H1 (cell line): ENCODE measurements at regions not wholly inside any gene's neighbourhood (a gene's known extent, or its start where the extent isn't known, plus 50 kb on each side); places are given as distances from the start of the nearest gene placed in this dataset.

Source experiments
- FOSL1 ChIP-seq: IDR thresholded peaks from 2 replicates; pipeline ENCODE4 v1.6.1; 2011; ENCODE audit warnings: mild to moderate bottlenecking, low read depth, low read length, moderate library complexity; ENCODE audit not compliant: insufficient read depth
- GTF2F1 ChIP-seq: IDR thresholded peaks from 2 replicates; pipeline ENCODE4 v1.6.1; 2012; ENCODE audit warnings: low read depth, low read length, improper control_type of control experiment, borderline replicate concordance
- KDM5A ChIP-seq: fragments of 200-600 bp; IDR thresholded peaks from 2 replicates; pipeline ENCODE4 v1.7.1; 2012; ENCODE audit warnings: mild to moderate bottlenecking, low read length, inconsistent platforms, mixed read lengths
- ZNF274 ChIP-seq: IDR thresholded peaks from 2 replicates; pipeline ENCODE4 v1.7.0; 2012; ENCODE audit warnings: low read length, borderline replicate concordance; ENCODE audit errors: extremely low read depth
- TF ChIP-seq, protein P1 (sequence below): fragments of 300-600 bp; sonication (generic); IDR thresholded peaks from 2 replicates; pipeline ENCODE4 v1.7.1; 2012; ENCODE audit warnings: low read length, moderate library complexity, mild to moderate bottlenecking, inconsistent platforms; ENCODE audit not compliant: insufficient replicate concordance

DNA sequence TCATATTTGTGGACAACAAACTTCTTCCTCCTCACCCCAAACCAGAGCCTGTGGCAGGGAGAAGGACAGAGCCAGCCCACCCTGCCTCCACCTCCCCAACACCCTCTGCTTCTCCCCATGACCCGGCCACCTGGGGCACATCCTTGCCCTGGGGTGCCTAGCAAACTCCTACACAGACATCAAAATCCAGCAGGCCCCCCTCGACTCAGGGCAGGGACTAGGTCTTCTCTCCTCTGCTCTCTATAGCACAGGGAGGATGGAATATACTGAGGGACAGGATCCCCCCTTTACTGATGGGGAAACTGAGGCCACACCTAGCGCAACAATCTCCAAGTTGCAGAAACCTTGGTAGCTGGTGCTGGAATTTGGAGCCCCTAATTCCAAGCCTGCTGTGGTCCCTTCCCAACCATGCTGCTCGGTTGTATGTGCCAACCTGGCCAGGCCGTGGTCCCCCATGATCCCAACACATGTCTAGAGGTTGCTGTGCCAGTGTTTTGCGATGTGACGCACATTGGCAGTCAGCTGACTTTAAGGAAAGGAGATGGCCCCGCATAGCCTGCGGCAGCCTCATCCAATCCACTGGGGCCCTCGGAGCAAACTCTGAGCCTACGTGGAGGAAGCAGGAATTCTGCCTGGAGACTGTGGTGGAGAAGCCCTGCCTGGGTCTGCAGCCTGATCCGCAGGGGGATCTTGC is 53.9 kb upstream of the ADRA2C start (continued):
- TF ChIP-seq FOSL1 (no peak), ZNF274 (no peak), GTF2F1 (no peak), KDM5A (no peak)
- TF ChIP-seq, protein P1, sequence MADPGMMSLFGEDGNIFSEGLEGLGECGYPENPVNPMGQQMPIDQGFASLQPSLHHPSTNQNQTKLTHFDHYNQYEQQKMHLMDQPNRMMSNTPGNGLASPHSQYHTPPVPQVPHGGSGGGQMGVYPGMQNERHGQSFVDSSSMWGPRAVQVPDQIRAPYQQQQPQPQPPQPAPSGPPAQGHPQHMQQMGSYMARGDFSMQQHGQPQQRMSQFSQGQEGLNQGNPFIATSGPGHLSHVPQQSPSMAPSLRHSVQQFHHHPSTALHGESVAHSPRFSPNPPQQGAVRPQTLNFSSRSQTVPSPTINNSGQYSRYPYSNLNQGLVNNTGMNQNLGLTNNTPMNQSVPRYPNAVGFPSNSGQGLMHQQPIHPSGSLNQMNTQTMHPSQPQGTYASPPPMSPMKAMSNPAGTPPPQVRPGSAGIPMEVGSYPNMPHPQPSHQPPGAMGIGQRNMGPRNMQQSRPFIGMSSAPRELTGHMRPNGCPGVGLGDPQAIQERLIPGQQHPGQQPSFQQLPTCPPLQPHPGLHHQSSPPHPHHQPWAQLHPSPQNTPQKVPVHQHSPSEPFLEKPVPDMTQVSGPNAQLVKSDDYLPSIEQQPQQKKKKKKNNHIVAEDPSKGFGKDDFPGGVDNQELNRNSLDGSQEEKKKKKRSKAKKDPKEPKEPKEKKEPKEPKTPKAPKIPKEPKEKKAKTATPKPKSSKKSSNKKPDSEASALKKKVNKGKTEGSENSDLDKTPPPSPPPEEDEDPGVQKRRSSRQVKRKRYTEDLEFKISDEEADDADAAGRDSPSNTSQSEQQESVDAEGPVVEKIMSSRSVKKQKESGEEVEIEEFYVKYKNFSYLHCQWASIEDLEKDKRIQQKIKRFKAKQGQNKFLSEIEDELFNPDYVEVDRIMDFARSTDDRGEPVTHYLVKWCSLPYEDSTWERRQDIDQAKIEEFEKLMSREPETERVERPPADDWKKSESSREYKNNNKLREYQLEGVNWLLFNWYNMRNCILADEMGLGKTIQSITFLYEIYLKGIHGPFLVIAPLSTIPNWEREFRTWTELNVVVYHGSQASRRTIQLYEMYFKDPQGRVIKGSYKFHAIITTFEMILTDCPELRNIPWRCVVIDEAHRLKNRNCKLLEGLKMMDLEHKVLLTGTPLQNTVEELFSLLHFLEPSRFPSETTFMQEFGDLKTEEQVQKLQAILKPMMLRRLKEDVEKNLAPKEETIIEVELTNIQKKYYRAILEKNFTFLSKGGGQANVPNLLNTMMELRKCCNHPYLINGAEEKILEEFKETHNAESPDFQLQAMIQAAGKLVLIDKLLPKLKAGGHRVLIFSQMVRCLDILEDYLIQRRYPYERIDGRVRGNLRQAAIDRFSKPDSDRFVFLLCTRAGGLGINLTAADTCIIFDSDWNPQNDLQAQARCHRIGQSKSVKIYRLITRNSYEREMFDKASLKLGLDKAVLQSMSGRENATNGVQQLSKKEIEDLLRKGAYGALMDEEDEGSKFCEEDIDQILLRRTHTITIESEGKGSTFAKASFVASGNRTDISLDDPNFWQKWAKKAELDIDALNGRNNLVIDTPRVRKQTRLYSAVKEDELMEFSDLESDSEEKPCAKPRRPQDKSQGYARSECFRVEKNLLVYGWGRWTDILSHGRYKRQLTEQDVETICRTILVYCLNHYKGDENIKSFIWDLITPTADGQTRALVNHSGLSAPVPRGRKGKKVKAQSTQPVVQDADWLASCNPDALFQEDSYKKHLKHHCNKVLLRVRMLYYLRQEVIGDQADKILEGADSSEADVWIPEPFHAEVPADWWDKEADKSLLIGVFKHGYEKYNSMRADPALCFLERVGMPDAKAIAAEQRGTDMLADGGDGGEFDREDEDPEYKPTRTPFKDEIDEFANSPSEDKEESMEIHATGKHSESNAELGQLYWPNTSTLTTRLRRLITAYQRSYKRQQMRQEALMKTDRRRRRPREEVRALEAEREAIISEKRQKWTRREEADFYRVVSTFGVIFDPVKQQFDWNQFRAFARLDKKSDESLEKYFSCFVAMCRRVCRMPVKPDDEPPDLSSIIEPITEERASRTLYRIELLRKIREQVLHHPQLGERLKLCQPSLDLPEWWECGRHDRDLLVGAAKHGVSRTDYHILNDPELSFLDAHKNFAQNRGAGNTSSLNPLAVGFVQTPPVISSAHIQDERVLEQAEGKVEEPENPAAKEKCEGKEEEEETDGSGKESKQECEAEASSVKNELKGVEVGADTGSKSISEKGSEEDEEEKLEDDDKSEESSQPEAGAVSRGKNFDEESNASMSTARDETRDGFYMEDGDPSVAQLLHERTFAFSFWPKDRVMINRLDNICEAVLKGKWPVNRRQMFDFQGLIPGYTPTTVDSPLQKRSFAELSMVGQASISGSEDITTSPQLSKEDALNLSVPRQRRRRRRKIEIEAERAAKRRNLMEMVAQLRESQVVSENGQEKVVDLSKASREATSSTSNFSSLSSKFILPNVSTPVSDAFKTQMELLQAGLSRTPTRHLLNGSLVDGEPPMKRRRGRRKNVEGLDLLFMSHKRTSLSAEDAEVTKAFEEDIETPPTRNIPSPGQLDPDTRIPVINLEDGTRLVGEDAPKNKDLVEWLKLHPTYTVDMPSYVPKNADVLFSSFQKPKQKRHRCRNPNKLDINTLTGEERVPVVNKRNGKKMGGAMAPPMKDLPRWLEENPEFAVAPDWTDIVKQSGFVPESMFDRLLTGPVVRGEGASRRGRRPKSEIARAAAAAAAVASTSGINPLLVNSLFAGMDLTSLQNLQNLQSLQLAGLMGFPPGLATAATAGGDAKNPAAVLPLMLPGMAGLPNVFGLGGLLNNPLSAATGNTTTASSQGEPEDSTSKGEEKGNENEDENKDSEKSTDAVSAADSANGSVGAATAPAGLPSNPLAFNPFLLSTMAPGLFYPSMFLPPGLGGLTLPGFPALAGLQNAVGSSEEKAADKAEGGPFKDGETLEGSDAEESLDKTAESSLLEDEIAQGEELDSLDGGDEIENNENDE: no peak
